ENCODE measurements at regions not wholly inside any gene's neighbourhood (a gene's known extent, or its start where the extent isn't known, plus 50 kb on each side); places are given as distances from the start of the nearest gene placed in this dataset.

DNA sequence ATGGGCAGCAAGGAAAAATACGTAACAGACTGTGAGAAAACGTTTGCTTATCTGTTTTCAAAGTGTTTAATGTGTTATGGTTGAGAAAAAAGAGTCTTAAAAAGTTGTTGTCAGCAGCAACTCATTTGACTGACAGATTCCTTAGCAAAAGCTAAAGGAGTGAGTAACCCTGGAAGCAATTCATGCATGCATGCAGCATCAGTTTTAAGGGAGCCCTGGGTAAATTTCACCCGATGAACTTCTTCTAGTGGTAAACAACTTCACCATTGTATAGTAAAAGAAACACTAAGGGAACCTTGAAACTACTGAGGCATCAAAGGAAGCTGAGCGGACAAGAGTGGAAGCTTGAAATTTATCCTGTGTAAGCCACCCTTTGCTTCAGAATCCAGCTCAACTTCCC, 583.2 kb upstream of the INTU start:
- Histone ChIP-seq H3K4me2 (ENCODE audit: low read length) (no peak overlapping the region), H3K79me2 (ENCODE audit: control insufficient read depth, low read length) (no peaks in the 10 kb centered on the region), H3K36me3 (ENCODE audit: control insufficient read depth, low read length) (no peaks in the 10 kb centered on the region), H3K4me3 (ENCODE audit: low read length) (no peak overlapping the region), H3K27ac (ENCODE audit: low read depth, low read length) (no peak overlapping the region), H3K9me2 (replicated peaks; ENCODE audit: control insufficient read depth, low read length) (no peaks in the 10 kb centered on the region), H3K9me3 (ENCODE audit: control insufficient read depth, insufficient read depth, low read length) (no peaks in the 10 kb centered on the region), H3F3A (ENCODE audit: control insufficient read depth, insufficient read depth) (no peaks in the 10 kb centered on the region), H3K4me1 (ENCODE audit: control insufficient read depth, low read length) (no peaks in the 10 kb centered on the region), H4K20me1 (ENCODE audit: control insufficient read depth, insufficient read depth, low read depth, low read length) (no peaks in the 10 kb centered on the region), H3K27me3 (ENCODE audit: control insufficient read depth, low read length) (no peaks in the 10 kb centered on the region)
- no peak for TF ChIP-seq EZH2phosphoT487 (IDR thresholded peaks at IDR 0.05; ENCODE audit: borderline replicate concordance, low read length)
- TF ChIP-seq, protein P1, sequence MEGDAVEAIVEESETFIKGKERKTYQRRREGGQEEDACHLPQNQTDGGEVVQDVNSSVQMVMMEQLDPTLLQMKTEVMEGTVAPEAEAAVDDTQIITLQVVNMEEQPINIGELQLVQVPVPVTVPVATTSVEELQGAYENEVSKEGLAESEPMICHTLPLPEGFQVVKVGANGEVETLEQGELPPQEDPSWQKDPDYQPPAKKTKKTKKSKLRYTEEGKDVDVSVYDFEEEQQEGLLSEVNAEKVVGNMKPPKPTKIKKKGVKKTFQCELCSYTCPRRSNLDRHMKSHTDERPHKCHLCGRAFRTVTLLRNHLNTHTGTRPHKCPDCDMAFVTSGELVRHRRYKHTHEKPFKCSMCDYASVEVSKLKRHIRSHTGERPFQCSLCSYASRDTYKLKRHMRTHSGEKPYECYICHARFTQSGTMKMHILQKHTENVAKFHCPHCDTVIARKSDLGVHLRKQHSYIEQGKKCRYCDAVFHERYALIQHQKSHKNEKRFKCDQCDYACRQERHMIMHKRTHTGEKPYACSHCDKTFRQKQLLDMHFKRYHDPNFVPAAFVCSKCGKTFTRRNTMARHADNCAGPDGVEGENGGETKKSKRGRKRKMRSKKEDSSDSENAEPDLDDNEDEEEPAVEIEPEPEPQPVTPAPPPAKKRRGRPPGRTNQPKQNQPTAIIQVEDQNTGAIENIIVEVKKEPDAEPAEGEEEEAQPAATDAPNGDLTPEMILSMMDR (IDR thresholded peaks at IDR 0.05; ENCODE audit: low read depth, low read length, poor library complexity, severe bottlenecking), result no peak

- no peaks in the 10 kb centered on the region for H3F3A ChIP-seq (ENCODE audit: control insufficient read depth, insufficient read depth)
- H3K27me3 ChIP-seq (ENCODE audit: control insufficient read depth, low read length), result no peaks in the 10 kb centered on the region
Measured at GRCh38 chr4:127052742-127053141, 580.0 kb upstream of the INTU start.

GRCh38 chr4:127055357-127055756, 577.4 kb upstream of the INTU start:
- Histone ChIP-seq H3K4me3 (ENCODE audit: low read length) (no peak overlapping the region), H3K27ac (ENCODE audit: low read depth, low read length) (no peak overlapping the region), H3K9me3 (ENCODE audit: control insufficient read depth, insufficient read depth, low read length) (no peaks in the 10 kb centered on the region), H3K4me1 (ENCODE audit: control insufficient read depth, low read length) (no peaks in the 10 kb centered on the region), H3K27me3 (ENCODE audit: control insufficient read depth, low read length) (no peaks in the 10 kb centered on the region), H3F3A (ENCODE audit: control insufficient read depth, insufficient read depth) (no peaks in the 10 kb centered on the region), H3K9me2 (replicated peaks; ENCODE audit: control insufficient read depth, low read length) (no peaks in the 10 kb centered on the region), H3K36me3 (ENCODE audit: control insufficient read depth, low read length) (no peaks in the 10 kb centered on the region), H4K20me1 (ENCODE audit: control insufficient read depth, insufficient read depth, low read depth, low read length) (no peaks in the 10 kb centered on the region), H3K79me2 (ENCODE audit: control insufficient read depth, low read length) (no peaks in the 10 kb centered on the region), H3K4me2 (ENCODE audit: low read length) (no peak overlapping the region)
- TF ChIP-seq, protein P1 (IDR thresholded peaks at IDR 0.05; ENCODE audit: low read depth, low read length, poor library complexity, severe bottlenecking), result no peak
- no peak for TF ChIP-seq EZH2phosphoT487 (IDR thresholded peaks at IDR 0.05; ENCODE audit: borderline replicate concordance, low read length)

More at GRCh38 chr4:127052742-127053141, 580.0 kb upstream of the INTU start:
- no peaks in the 10 kb centered on the region for H3K9me3 ChIP-seq (ENCODE audit: control insufficient read depth, insufficient read depth, low read length)
- no peak for TF ChIP-seq EZH2phosphoT487 (IDR thresholded peaks at IDR 0.05; ENCODE audit: borderline replicate concordance, low read length)
- TF ChIP-seq, protein P1 (IDR thresholded peaks at IDR 0.05; ENCODE audit: low read depth, low read length, poor library complexity, severe bottlenecking), result no peak
- no peaks in the 10 kb centered on the region for H4K20me1 ChIP-seq (ENCODE audit: control insufficient read depth, insufficient read depth, low read depth, low read length)
- H3K27ac ChIP-seq (ENCODE audit: low read depth, low read length), result no peak overlapping the region
- H3K36me3 ChIP-seq (ENCODE audit: control insufficient read depth, low read length), result no peaks in the 10 kb centered on the region
- H3K9me2 ChIP-seq (replicated peaks; ENCODE audit: control insufficient read depth, low read length), result no peaks in the 10 kb centered on the region
- H3K4me2 ChIP-seq (ENCODE audit: low read length), result no peak overlapping the region
- no peaks in the 10 kb centered on the region for H3K79me2 ChIP-seq (ENCODE audit: control insufficient read depth, low read length)
- H3K4me3 ChIP-seq (ENCODE audit: low read length), result no peak overlapping the region
- H3K4me1 ChIP-seq (ENCODE audit: control insufficient read depth, low read length), result no peaks in the 10 kb centered on the region

DNA sequence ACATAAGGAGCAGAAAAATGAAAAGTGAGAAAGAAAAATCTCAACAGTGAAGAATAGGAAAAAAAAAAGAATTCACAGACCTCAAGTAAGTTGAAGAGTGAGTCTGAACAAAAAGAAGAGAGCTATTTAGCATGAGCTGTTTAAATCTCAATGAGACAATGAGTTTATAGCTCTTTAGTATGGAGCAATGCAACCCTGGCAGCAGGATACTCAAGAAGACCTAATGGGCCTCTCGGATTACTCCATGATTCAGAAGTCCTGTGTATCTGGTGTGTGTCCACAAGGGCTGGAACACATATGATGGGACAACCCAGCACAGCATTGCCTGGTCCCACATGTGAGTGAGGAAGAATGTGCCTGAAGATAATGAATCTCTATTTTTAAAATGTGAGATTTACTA, 563.1 kb upstream of the INTU start:
- H3K27ac ChIP-seq (ENCODE audit: low read depth, low read length), result no peak overlapping the region
- no peak overlapping the region for H3K4me2 ChIP-seq (ENCODE audit: low read length)
- no peaks in the 10 kb centered on the region for H3K9me3 ChIP-seq (ENCODE audit: control insufficient read depth, insufficient read depth, low read length)
- no peaks in the 10 kb centered on the region for H3K27me3 ChIP-seq (ENCODE audit: control insufficient read depth, low read length)
- no peak overlapping the region for H3K4me3 ChIP-seq (ENCODE audit: low read length)
- no peaks in the 10 kb centered on the region for H3F3A ChIP-seq (ENCODE audit: control insufficient read depth, insufficient read depth)
- TF ChIP-seq, protein P1 (IDR thresholded peaks at IDR 0.05; ENCODE audit: low read depth, low read length, poor library complexity, severe bottlenecking), result no peak
- no peak for TF ChIP-seq EZH2phosphoT487 (IDR thresholded peaks at IDR 0.05; ENCODE audit: borderline replicate concordance, low read length)
- H3K79me2 ChIP-seq (ENCODE audit: control insufficient read depth, low read length), result no peaks in the 10 kb centered on the region
- H3K4me1 ChIP-seq (ENCODE audit: control insufficient read depth, low read length), result no peaks in the 10 kb centered on the region
- H3K9me2 ChIP-seq (replicated peaks; ENCODE audit: control insufficient read depth, low read length), result no peaks in the 10 kb centered on the region
- H4K20me1 ChIP-seq (ENCODE audit: control insufficient read depth, insufficient read depth, low read depth, low read length), result no peaks in the 10 kb centered on the region
- H3K36me3 ChIP-seq (ENCODE audit: control insufficient read depth, low read length), result no peaks in the 10 kb centered on the region
